ENCODE measurements at regions not wholly inside any gene's neighbourhood (a gene's known extent, or its start where the extent isn't known, plus 50 kb on each side); places are given as distances from the start of the nearest gene placed in this dataset.

DNA sequence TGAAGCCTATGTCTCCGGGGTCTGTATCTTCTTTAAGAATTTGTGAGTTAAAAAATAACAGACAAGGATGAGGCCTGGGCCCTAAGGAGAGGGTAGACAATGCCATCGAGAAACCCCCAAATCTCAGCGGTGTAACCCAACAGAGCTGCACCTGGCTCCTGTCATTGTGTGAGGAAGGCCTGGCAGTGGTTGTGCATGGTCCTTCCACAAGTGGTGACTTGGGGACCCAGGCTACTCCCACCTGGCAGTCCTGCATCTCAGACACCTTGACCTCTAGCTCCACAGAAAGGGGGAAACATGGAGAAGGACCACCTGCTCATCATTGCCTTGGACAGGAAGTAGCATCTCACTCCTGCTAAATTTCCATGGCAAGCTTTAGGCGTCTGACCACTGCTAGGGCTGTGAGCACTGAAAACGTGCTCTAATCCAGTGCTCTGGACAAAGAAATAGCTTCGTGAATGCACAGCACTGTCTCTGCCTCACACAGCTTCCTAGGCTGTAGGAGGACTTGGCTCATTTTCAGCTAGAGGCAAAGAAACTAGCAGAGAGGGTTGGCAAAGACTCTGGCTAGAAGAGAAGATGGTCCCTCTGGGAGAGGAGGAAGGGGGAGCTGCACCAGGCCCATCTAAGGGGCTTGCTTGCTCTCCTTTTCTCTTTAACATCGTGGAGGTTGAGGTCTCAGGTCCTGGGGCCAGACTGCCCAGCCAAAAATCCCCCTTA lies 273.9 kb upstream of the ZMIZ1 start:
- no peak overlapping the region for H3K4me3 ChIP-seq (ENCODE audit: low read length)
- 0 out of 2 replicates have a peak, but pooled peaks cover 6% of the 10 kb centered on the region for H3K27me3 ChIP-seq (ENCODE audit: insufficient read depth, low read length)
- H3K4me1 ChIP-seq (ENCODE audit: insufficient read depth, low read length) = no peaks in the 10 kb centered on the region
- H3K27ac ChIP-seq (ENCODE audit: low read length) = no peak overlapping the region
- H3K9ac ChIP-seq (ENCODE audit: low read depth, low read length) = no peak overlapping the region
- no peaks in the 10 kb centered on the region for H3K36me3 ChIP-seq (ENCODE audit: insufficient read depth, low read depth, low read length)
- H3K9me3 ChIP-seq (ENCODE audit: insufficient read depth, low read depth, low read length) = no peaks in the 10 kb centered on the region

DNA sequence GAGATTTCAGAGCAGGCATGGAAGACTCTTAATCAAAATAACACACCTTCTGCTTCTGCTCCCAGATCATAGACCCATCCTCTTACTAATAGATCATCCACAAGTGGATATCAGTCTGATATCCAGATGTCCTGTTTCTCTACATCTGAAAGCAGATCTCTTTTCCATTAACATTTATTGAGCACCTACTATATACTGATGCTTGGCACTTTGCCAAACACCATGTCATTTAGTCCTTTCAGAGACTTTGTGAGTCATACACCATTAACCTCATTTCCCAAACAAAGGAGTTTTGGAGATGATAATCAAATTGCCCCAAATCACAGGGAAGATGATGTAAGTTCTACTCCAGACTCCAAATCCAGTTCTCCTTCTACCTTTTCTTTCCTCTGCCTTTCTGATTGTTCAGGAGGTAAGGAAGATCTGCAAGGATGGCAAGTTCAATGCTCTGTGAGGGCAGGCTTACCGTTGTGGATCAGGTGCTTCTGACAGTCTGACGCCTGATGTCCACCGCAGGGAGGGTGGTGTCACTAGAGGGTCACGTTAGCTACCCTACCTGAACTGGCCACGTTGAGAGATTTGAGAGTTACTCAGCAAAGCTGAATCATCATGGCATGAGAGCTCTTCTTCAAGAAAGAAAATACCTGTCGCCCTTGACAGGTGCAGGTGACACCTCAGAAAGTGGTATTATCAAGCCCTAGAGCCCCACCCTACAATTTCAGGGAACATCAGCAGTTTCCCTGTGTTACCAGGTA lies 269.6 kb upstream of the ZMIZ1 start:
- Histone ChIP-seq H3K27me3 (ENCODE audit: insufficient read depth, low read length) (peaks cover 15% of the 10 kb centered on the region; the same call in 1 of the 2 replicates), H3K27ac (ENCODE audit: low read length) (no peak overlapping the region), H3K9ac (ENCODE audit: low read depth, low read length) (no peak overlapping the region), H3K4me3 (ENCODE audit: low read length) (no peak overlapping the region), H3K9me3 (ENCODE audit: insufficient read depth, low read depth, low read length) (no peaks in the 10 kb centered on the region), H3K4me1 (ENCODE audit: insufficient read depth, low read length) (no peaks in the 10 kb centered on the region), H3K36me3 (ENCODE audit: insufficient read depth, low read depth, low read length) (no peaks in the 10 kb centered on the region)

DNA sequence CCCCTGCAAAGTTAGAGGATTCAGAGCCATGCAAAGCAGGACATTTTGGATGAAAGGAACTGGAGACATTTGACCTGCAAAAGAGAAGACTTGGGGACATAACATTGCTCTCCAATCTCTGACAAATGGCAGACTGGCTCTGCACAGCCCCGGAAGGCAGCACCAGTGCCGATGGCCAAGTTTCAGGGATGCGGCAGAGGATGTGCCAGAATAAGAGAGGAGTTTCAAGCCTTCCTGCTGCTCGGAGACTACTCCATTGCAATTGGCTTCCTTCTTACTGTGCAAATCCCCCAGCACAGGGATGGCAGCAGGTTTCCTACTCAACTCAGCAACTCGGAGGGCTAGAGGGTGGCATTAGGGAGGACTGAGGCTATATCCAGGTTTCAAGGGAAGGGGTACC lies 268.8 kb upstream of the ZMIZ1 start:
- H3K9ac ChIP-seq (ENCODE audit: low read depth, low read length) = no peak overlapping the region
- H3K27ac ChIP-seq (ENCODE audit: low read length) = no peak overlapping the region
- no peak overlapping the region for H3K4me3 ChIP-seq (ENCODE audit: low read length)
- H3K4me1 ChIP-seq (ENCODE audit: insufficient read depth, low read length) = no peaks in the 10 kb centered on the region
- H3K27me3 ChIP-seq (ENCODE audit: insufficient read depth, low read length) = peaks cover 15% of the 10 kb centered on the region; the same call in 1 of the 2 replicates
- H3K36me3 ChIP-seq (ENCODE audit: insufficient read depth, low read depth, low read length) = no peaks in the 10 kb centered on the region
- H3K9me3 ChIP-seq (ENCODE audit: insufficient read depth, low read depth, low read length) = no peaks in the 10 kb centered on the region

DNA sequence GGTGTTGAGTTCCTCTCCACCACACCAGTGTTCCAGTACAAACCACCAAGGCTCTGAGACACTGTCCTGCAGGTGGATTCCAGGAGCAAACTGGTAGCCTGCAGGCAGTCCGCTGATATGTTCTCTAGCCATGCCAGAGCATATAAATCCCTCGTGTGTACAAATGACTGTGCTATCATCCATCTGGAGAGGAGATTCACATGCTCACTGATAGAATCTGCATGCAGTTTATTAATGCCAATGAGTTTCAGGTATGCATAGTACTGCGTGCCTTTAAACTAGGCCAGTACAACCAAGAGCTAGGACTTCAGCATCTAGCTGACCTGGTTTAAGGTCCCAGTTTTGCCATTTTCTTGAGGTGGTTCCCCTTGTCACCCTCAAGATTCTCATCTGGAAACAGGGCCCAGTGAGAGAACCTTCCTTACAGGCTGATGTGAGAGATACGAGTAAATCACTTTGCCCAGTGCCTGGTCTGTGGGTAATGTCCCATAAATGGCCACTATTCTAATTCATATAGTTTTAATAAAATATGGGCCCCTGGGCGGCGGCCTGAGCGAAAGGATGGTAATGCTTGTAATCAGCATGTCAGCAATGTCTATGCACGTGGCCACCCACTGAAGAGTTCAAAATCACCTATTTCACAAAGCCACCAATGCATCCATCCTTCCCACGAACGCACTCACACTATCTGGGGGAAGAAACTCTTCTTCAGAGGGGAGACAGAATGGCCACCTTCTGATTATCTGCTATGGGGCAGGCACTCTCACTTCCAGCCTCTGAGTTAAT lies 268.0 kb upstream of the ZMIZ1 start:
- Histone ChIP-seq H3K36me3 (ENCODE audit: insufficient read depth, low read depth, low read length) (no peaks in the 10 kb centered on the region), H3K4me1 (ENCODE audit: insufficient read depth, low read length) (no peaks in the 10 kb centered on the region), H3K9ac (ENCODE audit: low read depth, low read length) (no peak overlapping the region), H3K27ac (ENCODE audit: low read length) (no peak overlapping the region), H3K4me3 (ENCODE audit: low read length) (no peak overlapping the region), H3K9me3 (ENCODE audit: insufficient read depth, low read depth, low read length) (no peaks in the 10 kb centered on the region), H3K27me3 (ENCODE audit: insufficient read depth, low read length) (peaks cover 15% of the 10 kb centered on the region; the same call in 1 of the 2 replicates)

DNA sequence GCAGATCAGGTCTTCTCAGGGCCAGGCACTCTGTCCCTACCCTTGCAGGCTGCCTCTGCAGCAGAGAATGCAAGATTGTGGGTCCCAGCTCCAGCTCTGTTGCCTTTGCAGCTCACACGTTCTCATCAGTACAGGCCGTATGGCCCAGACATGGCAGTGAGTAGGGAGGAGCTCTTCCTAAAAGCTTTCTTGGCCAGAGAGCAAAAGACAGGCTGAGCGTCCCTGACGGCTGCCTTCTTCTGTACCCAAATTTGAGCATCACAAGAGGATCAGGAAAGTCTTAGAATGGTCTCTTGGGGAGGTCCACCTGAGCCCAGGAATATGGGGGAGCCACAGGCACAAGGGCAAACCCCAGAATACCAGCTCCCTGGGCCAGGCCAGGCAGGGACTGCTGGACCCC lies 266.3 kb upstream of the ZMIZ1 start:
- Histone ChIP-seq H3K4me1 (ENCODE audit: insufficient read depth, low read length) (no peaks in the 10 kb centered on the region), H3K4me3 (ENCODE audit: low read length) (no peak overlapping the region), H3K27ac (ENCODE audit: low read length) (no peak overlapping the region), H3K36me3 (ENCODE audit: insufficient read depth, low read depth, low read length) (no peaks in the 10 kb centered on the region), H3K27me3 (ENCODE audit: insufficient read depth, low read length) (peaks cover 15% of the 10 kb centered on the region; the same call in 1 of the 2 replicates), H3K9ac (ENCODE audit: low read depth, low read length) (no peak overlapping the region), H3K9me3 (ENCODE audit: insufficient read depth, low read depth, low read length) (no peaks in the 10 kb centered on the region)

DNA sequence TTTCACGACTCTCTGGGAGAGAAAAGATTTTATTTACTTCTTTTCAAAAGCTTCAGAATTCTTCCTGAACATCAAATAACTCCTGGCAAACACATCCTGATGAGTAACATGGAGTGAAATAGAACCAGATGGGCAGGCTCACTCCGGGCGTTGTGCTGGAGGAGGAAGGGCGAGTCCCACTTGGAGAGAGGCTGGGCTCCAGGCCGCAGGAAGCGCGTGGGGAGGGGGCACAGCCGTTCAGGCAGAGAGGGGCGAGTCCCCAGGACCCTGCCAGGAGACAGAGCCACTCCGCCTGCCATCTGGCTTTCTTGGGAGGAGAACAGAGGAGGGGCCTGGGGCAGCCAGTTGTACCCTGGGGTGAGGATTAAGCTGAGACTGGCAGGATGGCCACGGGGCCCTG lies 265.9 kb upstream of the ZMIZ1 start:
- H3K4me3 ChIP-seq (ENCODE audit: low read length) = no peak overlapping the region
- H3K4me1 ChIP-seq (ENCODE audit: insufficient read depth, low read length) = no peaks in the 10 kb centered on the region
- no peak overlapping the region for H3K27ac ChIP-seq (ENCODE audit: low read length)
- H3K9ac ChIP-seq (ENCODE audit: low read depth, low read length) = no peak overlapping the region
- no peaks in the 10 kb centered on the region for H3K36me3 ChIP-seq (ENCODE audit: insufficient read depth, low read depth, low read length)
- no peaks in the 10 kb centered on the region for H3K9me3 ChIP-seq (ENCODE audit: insufficient read depth, low read depth, low read length)
- peaks cover 15% of the 10 kb centered on the region; the same call in 1 of the 2 replicates for H3K27me3 ChIP-seq (ENCODE audit: insufficient read depth, low read length)

DNA sequence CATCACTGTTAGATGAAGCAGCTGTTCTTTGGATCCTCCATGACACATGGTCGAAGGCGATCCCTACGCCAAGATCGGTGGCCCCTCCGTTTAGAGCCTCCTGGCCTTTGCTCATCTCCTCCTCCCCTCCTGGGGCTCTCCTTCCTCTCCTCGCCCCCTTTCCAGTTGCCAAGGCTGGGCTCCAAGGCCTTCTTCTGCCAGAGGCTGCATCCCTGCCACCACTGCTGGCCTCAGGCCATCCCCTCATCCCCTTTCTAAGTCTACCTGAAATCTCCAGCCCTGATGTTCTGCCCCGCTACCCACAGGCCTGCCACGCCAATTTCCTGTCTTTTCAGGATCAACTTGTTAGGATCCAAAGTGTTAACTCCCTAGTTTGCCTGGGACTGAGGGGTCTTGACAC lies 265.1 kb upstream of the ZMIZ1 start:
- Histone ChIP-seq H3K4me1 (ENCODE audit: insufficient read depth, low read length) (no peaks in the 10 kb centered on the region), H3K36me3 (ENCODE audit: insufficient read depth, low read depth, low read length) (no peaks in the 10 kb centered on the region), H3K9me3 (ENCODE audit: insufficient read depth, low read depth, low read length) (no peaks in the 10 kb centered on the region), H3K9ac (ENCODE audit: low read depth, low read length) (no peak overlapping the region), H3K27me3 (ENCODE audit: insufficient read depth, low read length) (peaks cover 15% of the 10 kb centered on the region; the same call in 1 of the 2 replicates), H3K27ac (ENCODE audit: low read length) (no peak overlapping the region), H3K4me3 (ENCODE audit: low read length) (no peak overlapping the region)

DNA sequence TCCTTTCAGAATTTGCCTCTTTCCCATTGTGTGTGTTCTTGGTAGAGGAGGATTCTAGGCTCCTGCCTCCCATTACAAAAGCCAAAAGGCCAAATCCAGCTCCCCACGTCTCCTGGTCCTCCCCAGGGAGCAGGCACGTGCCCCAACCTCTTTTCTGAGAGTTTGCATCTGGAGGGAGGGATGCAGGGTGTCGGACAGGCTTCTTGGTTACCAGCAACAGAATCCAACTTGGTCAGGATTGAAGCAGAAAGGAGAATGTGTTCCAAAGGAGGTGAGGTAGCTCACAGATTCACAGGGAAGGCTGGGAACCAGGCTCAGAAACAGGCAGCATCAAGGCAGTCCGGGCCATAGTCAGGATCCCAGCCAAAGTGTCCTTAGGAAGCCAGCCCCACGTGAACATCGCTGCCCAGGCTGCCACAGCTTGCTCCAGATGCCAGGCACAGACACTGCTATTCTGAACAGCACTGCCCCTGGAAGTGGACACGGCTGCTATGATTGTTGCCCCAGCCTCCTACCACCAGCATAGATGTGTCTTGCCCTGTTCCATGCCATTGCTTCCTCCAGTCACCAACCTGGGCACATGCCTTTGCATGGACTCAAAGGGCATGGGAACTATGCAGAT lies 264.2 kb upstream of the ZMIZ1 start:
- Histone ChIP-seq H3K27me3 (ENCODE audit: insufficient read depth, low read length) (peaks cover 12% of the 10 kb centered on the region; the same call in 1 of the 2 replicates), H3K9me3 (ENCODE audit: insufficient read depth, low read depth, low read length) (no peaks in the 10 kb centered on the region), H3K9ac (ENCODE audit: low read depth, low read length) (no peak overlapping the region), H3K4me1 (ENCODE audit: insufficient read depth, low read length) (no peaks in the 10 kb centered on the region), H3K36me3 (ENCODE audit: insufficient read depth, low read depth, low read length) (no peaks in the 10 kb centered on the region), H3K27ac (ENCODE audit: low read length) (no peak overlapping the region), H3K4me3 (ENCODE audit: low read length) (no peak overlapping the region)

DNA sequence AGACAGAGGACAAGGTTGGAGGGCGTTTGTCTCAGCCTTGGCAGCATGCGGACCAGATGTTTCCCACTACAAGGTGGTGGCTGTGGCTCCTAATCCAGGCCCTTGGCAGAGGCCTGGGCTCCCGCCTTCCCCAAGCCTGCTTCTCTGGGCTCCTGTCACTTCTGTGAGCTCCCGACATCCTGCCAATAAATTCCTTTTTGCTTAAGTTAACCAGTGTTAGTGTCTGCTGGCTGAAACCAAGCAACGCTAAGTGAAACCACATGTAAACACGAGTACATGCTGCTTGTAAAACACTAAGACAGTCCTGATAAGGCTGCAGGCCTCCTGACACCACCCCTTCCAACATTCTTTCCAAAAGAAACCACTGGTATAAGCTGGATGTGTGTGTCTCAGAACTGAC lies 263.6 kb upstream of the ZMIZ1 start:
- Histone ChIP-seq H3K9me3 (ENCODE audit: insufficient read depth, low read depth, low read length) (no peaks in the 10 kb centered on the region), H3K27ac (ENCODE audit: low read length) (no peak overlapping the region), H3K4me1 (ENCODE audit: insufficient read depth, low read length) (no peaks in the 10 kb centered on the region)

DNA sequence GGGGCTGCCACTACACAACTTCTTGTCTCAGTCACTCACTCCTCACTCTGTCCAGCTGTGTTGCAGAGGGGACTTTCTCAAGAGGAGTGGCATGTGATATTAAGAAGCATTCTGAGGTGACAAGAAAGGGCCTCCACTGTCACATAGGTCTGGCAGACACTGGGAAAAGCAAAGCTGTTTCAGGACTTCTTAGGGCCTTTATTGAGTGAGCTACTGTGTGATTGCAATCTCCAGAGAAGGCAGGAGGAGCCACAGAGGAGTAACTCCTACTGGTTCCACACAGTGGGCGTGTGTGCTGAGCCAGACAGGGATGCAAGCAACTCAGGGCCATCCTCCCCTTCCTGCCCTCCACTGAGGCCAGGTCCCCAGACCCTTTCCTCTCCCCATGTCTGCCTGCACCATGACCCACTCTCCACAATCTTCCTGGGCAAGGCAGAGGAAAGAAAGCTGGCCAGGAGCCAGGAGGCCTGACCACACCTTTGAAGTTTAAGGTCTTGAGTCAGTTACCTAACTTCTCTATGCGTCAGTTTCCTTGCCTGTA lies 262.0 kb upstream of the ZMIZ1 start:
- H3K27ac ChIP-seq (ENCODE audit: low read length) = no peak overlapping the region
- H3K27me3 ChIP-seq (ENCODE audit: insufficient read depth, low read length) = peaks cover 3% of the 10 kb centered on the region; the same call in 1 of the 2 replicates
- no peak overlapping the region for H3K9ac ChIP-seq (ENCODE audit: low read depth, low read length)
- H3K4me3 ChIP-seq (ENCODE audit: low read length) = no peak overlapping the region
- no peaks in the 10 kb centered on the region for H3K9me3 ChIP-seq (ENCODE audit: insufficient read depth, low read depth, low read length)
- H3K4me1 ChIP-seq (ENCODE audit: insufficient read depth, low read length) = no peaks in the 10 kb centered on the region
- no peaks in the 10 kb centered on the region for H3K36me3 ChIP-seq (ENCODE audit: insufficient read depth, low read depth, low read length)

More for the DNA sequence above, 263.6 kb upstream of the ZMIZ1 start:
- H3K4me3 ChIP-seq (ENCODE audit: low read length) = no peak overlapping the region
- H3K9ac ChIP-seq (ENCODE audit: low read depth, low read length) = no peak overlapping the region
- no peaks in the 10 kb centered on the region for H3K36me3 ChIP-seq (ENCODE audit: insufficient read depth, low read depth, low read length)
- peaks cover 6% of the 10 kb centered on the region; the same call in 1 of the 2 replicates for H3K27me3 ChIP-seq (ENCODE audit: insufficient read depth, low read length)

Data from iPS-20b (cell line).